Calu3 (cell line): ENCODE measurements at regions not wholly inside any gene's neighbourhood (a gene's known extent, or its start where the extent isn't known, plus 50 kb on each side); places are given as distances from the start of the nearest gene placed in this dataset.
"Not testable (repeated sequence)": the region's sequence is repeated elsewhere in the genome, so short reads cannot be mapped to it uniquely, and the experiment has no call there.

ENCODE experiments used
- BruUV-seq: library from RNA; stranded (reverse); fragments of 400-500 nt; replicated peaks from 2 replicates; lab custom pipeline; 2021; lab: Mats Ljungman, UMichigan
- CTCF ChIA-PET: fragments of 300-600 bp; sonication (Branson Sonifier 250); formaldehyde crosslinking; loops from one replicate; lab custom pipeline; 2022; ENCODE audit warnings: antibody characterized with exemption; lab: Charles Lee
- DNase-seq: peaks from one replicate; pipeline ENCODE4 v3.0.0; 2022
- H3K27ac Mint-ChIP-seq: one replicate; pipeline ENCODE4 v1.8.0; 2022; ENCODE audit warnings: mixed read lengths; ENCODE audit not compliant: unreplicated experiment
- H3K27me3 Mint-ChIP-seq: one replicate; pipeline ENCODE4 v1.8.0; 2022; ENCODE audit warnings: mixed read lengths; ENCODE audit not compliant: unreplicated experiment
- H3K36me3 Mint-ChIP-seq: one replicate; pipeline ENCODE4 v1.8.0; 2022; ENCODE audit warnings: mild to moderate bottlenecking, moderate library complexity, mixed read lengths; ENCODE audit not compliant: insufficient read depth, unreplicated experiment
- H3K4me1 Mint-ChIP-seq: one replicate; pipeline ENCODE4 v1.8.0; 2022; ENCODE audit warnings: mild to moderate bottlenecking, low read depth, mixed read lengths; ENCODE audit not compliant: unreplicated experiment
- H3K4me3 Mint-ChIP-seq: one replicate; pipeline ENCODE4 v1.8.0; 2022; ENCODE audit warnings: mild to moderate bottlenecking, low read depth, moderate library complexity, mixed read lengths; ENCODE audit not compliant: unreplicated experiment
- H3K9me3 Mint-ChIP-seq: one replicate; pipeline ENCODE4 v1.8.0; 2022; ENCODE audit warnings: low read depth, mixed read lengths; ENCODE audit not compliant: unreplicated experiment
- intact Hi-C: fragments of 100-400 bp; cut with micrococcal nuclease; formaldehyde crosslinking; loops from one replicate; pipeline ENCODE4 v1.10.0; 2022; ENCODE audit not compliant: unreplicated experiment
- TF ChIP-seq, protein P1 (sequence below): fragments of 200-600 bp; IDR thresholded peaks from one replicate; pipeline ENCODE4 v1.8.0; 2022; ENCODE audit warnings: antibody characterized with exemption; ENCODE audit not compliant: unreplicated experiment

GRCh38 chr16:79887541-79888540 lies 287.3 kb upstream of the MAF start:
- BruUV-seq: no TSS peak
- DNase-seq: no peak
- Mint-ChIP-seq H3K4me1 (no peaks in the 10 kb centered on the region), H3K27me3 (no peaks in the 10 kb centered on the region), H3K27ac (no peak overlapping the region), H3K36me3 (no peaks in the 10 kb centered on the region), H3K4me3 (no peak overlapping the region), H3K9me3 (no peaks in the 10 kb centered on the region)
- TF ChIP-seq, protein P1, sequence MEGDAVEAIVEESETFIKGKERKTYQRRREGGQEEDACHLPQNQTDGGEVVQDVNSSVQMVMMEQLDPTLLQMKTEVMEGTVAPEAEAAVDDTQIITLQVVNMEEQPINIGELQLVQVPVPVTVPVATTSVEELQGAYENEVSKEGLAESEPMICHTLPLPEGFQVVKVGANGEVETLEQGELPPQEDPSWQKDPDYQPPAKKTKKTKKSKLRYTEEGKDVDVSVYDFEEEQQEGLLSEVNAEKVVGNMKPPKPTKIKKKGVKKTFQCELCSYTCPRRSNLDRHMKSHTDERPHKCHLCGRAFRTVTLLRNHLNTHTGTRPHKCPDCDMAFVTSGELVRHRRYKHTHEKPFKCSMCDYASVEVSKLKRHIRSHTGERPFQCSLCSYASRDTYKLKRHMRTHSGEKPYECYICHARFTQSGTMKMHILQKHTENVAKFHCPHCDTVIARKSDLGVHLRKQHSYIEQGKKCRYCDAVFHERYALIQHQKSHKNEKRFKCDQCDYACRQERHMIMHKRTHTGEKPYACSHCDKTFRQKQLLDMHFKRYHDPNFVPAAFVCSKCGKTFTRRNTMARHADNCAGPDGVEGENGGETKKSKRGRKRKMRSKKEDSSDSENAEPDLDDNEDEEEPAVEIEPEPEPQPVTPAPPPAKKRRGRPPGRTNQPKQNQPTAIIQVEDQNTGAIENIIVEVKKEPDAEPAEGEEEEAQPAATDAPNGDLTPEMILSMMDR: no peak
- CTCF ChIA-PET: interaction anchor here (0.7 kb wide), 1 partner anchor 172 kb away, joined by 4 read pairs; no protein-coding TSS in a partner anchor
- intact Hi-C loops: no loop called here

GRCh38 chr16:79885320-79885719 lies 284.8 kb upstream of the MAF start:
- Mint-ChIP-seq H3K4me1 (no peaks in the 10 kb centered on the region), H3K27me3 (no peaks in the 10 kb centered on the region), H3K27ac (no peak overlapping the region), H3K9me3 (no peaks in the 10 kb centered on the region), H3K4me3 (no peak overlapping the region), H3K36me3 (no peaks in the 10 kb centered on the region)
- intact Hi-C loops: no loop called here
- no TSS peak for BruUV-seq
- CTCF ChIA-PET: no interaction called here
- DNase-seq: no peak
- TF ChIP-seq, protein P1: no peak

- CTCF ChIA-PET: no interaction called here
- BruUV-seq: no TSS peak
- H3K9me3 Mint-ChIP-seq: no peaks in the 10 kb centered on the region
- H3K36me3 Mint-ChIP-seq: no peaks in the 10 kb centered on the region
- H3K4me3 Mint-ChIP-seq: no peak overlapping the region
- H3K27ac Mint-ChIP-seq: no peak overlapping the region
- intact Hi-C loops: no loop called here
- no peaks in the 10 kb centered on the region for H3K4me1 Mint-ChIP-seq
- no peaks in the 10 kb centered on the region for H3K27me3 Mint-ChIP-seq
- DNase-seq: no peak
- TF ChIP-seq, protein P1: no peak
These were observed 283.0 kb upstream of the MAF start for GRCh38 chr16:79883494-79883893.

DNA sequence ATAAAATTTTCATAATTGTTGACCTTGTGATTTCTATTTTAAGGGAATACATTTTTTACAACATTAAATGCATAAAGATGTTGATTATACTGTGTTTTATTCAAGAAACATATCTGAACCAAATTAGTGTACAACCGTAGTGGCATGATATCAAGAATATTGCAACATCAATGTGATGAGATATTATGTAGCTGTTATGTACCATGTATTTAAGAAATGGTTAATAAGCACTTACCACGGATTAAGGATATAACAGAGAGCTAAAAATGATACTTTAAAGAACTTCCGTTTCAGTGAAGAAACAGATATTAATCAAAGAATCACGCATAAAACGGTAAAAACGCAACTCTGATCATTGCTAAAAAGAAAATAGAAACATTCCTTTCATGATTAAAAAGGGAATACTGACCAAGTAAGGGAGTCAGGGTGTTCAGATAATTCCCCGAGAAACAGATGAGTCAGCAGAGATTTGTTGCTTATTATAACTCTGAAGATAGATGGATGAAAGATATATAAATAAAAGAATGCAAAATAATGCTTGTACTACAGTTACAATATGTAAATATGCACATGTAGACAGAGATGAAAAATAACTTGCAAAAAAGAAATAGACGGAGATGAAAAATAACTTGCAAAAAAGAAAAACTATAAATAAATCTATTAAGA lies 281.9 kb upstream of the MAF start:
- no peaks in the 10 kb centered on the region for H3K9me3 Mint-ChIP-seq
- H3K27me3 Mint-ChIP-seq: no peaks in the 10 kb centered on the region
- CTCF ChIA-PET: no interaction called here
- no peaks in the 10 kb centered on the region for H3K4me1 Mint-ChIP-seq
- H3K27ac Mint-ChIP-seq: no peak overlapping the region
- TF ChIP-seq, protein P1: no peak
- intact Hi-C loops: no loop called here
- no peak for DNase-seq
- H3K4me3 Mint-ChIP-seq: no peak overlapping the region
- no peaks in the 10 kb centered on the region for H3K36me3 Mint-ChIP-seq
- no TSS peak for BruUV-seq

DNA sequence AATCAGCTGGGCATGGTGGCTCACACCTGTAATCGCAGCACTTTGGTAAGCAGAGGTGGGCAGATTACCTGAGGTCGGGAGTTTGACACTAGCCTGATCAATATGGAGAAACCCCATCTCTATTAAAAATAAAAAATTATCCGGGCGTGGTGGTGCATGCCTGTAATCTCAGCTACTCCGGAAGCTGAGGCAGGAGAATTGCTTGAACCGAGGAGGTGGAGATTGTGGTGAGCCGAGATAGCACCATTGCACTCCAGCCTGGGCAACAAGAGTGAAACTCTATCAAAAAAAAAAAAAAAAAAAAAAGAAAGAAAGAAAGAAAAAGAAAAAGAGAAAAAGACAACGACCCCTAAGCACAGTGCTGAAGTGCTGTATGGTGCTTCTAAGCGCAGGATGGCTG lies 280.6 kb upstream of the MAF start:
- H3K9me3 Mint-ChIP-seq, BruUV-seq, H3K4me3 Mint-ChIP-seq, DNase-seq, H3K27me3 Mint-ChIP-seq, intact Hi-C loops, H3K4me1 Mint-ChIP-seq, H3K36me3 Mint-ChIP-seq, H3K27ac Mint-ChIP-seq: not testable (repeated sequence)
- CTCF ChIA-PET: interaction anchor here (0.7 kb wide), 2 partner anchors 15 kb away, joined by 6 to 10 read pairs; no protein-coding TSS in a partner anchor
